ENCODE measurements at regions not wholly inside any gene's neighbourhood (a gene's known extent, or its start where the extent isn't known, plus 50 kb on each side); places are given as distances from the start of the nearest gene placed in this dataset.
A peak's percentile ranks its signal among the peaks of the same experiment; 100 is the strongest.

- DNase-seq, result no peak
Observed at GRCh38 chr1:17907999-17908398, 152.9 kb downstream of the ACTL8 start.

- DNase-seq, result no peak
Observed at GRCh38 chr1:17908945-17909344, 153.8 kb downstream of the ACTL8 start.

GRCh38 chr1:17909634-17910033 lies 154.5 kb downstream of the ACTL8 start:
- no peak for DNase-seq

GRCh38 chr1:17911791-17912190 lies 156.7 kb downstream of the ACTL8 start:
- no peak for DNase-seq

- no peak for DNase-seq
Observed at GRCh38 chr1:17912491-17912890, 157.4 kb downstream of the ACTL8 start.

GRCh38 chr1:17913326-17914115 lies 158.4 kb downstream of the ACTL8 start:
- no peak for DNase-seq

GRCh38 chr1:17914131-17914530 lies 159.0 kb downstream of the ACTL8 start:
- no peak for DNase-seq

GRCh38 chr1:17914987-17915386 lies 159.9 kb downstream of the ACTL8 start:
- DNase-seq, result no peak

GRCh38 chr1:17915511-17916197 lies 160.5 kb downstream of the ACTL8 start:
- DNase-seq, result no peak

- DNase-seq, result no peak
Observed at GRCh38 chr1:17916702-17917101, 161.6 kb downstream of the ACTL8 start.

- DNase-seq, result peak; percentile 24
Observed at GRCh38 chr1:17919525-17920439, 164.6 kb downstream of the ACTL8 start.

GRCh38 chr1:17920881-17921640 lies 165.9 kb downstream of the ACTL8 start:
- DNase-seq, result no peak

- peak; percentile 33 for DNase-seq
Observed at GRCh38 chr1:17922833-17923232, 167.7 kb downstream of the ACTL8 start.

- no peak for DNase-seq
Observed at GRCh38 chr1:17923666-17924065, 168.5 kb downstream of the ACTL8 start.

- no peak for DNase-seq
Observed at GRCh38 chr1:17924578-17924977, 169.4 kb downstream of the ACTL8 start.

GRCh38 chr1:17925290-17926237 lies 170.4 kb downstream of the ACTL8 start:
- no peak for DNase-seq

- DNase-seq, result no peak
Observed at GRCh38 chr1:17926906-17927305, 171.8 kb downstream of the ACTL8 start.

- no peak for DNase-seq
Observed at GRCh38 chr1:17927952-17928351, 172.8 kb downstream of the ACTL8 start.

GRCh38 chr1:17929224-17929623 lies 174.1 kb downstream of the ACTL8 start:
- DNase-seq, result no peak

- no peak for DNase-seq
Observed at GRCh38 chr1:17930635-17931034, 175.5 kb downstream of the ACTL8 start.

GRCh38 chr1:17932164-17932563 lies 175.4 kb upstream of the IGSF21 start:
- DNase-seq, result no peak
